ENCODE measurements at regions not wholly inside any gene's neighbourhood (a gene's known extent, or its start where the extent isn't known, plus 50 kb on each side); places are given as distances from the start of the nearest gene placed in this dataset.

GRCh38 chr4:11904117-11904535, 475.4 kb upstream of the HS3ST1 start:
- peaks cover 18% of the 10 kb centered on the region for H3K4me1 Mint-ChIP-seq
- POLR2A ChIA-PET: no interaction called here
- no peak overlapping the region for H3K4me3 Mint-ChIP-seq
- CTCF ChIA-PET: no interaction called here
- TF ChIP-seq ZNF425 (CRISPR knock-in tag; conservative IDR thresholded peaks at IDR 0.05) (no peak), TCF7 (CRISPR knock-in tag; IDR thresholded peaks at IDR 0.05; ENCODE audit: low read depth) (no peak), IRF2 (CRISPR knock-in tag; IDR thresholded peaks at IDR 0.05; ENCODE audit: borderline replicate concordance, low read depth) (no peak), HMGA2 (CRISPR knock-in tag; IDR thresholded peaks at IDR 0.05) (no peak)
- DNase-seq (ENCODE audit: low spot score) (no peak), ATAC-seq (no peak)
- H3K27me3 Mint-ChIP-seq (ENCODE audit: low read depth): peaks cover 3% of the 10 kb centered on the region
- H3K36me3 Mint-ChIP-seq: peaks cover 10% of the 10 kb centered on the region; the same call in 1 of the 2 replicates
- H3K9me3 Mint-ChIP-seq: peaks cover 31% of the 10 kb centered on the region
- no peak overlapping the region for H3K27ac Mint-ChIP-seq

GRCh38 chr4:11901089-11901488, 472.4 kb upstream of the HS3ST1 start:
- peaks cover 36% of the 10 kb centered on the region for H3K36me3 Mint-ChIP-seq
- peaks cover 54% of the 10 kb centered on the region for H3K9me3 Mint-ChIP-seq
- DNase-seq (ENCODE audit: low spot score) (no peak), ATAC-seq (no peak)
- H3K27me3 Mint-ChIP-seq (ENCODE audit: low read depth): peaks cover 3% of the 10 kb centered on the region
- H3K4me3 Mint-ChIP-seq: no peak overlapping the region
- H3K27ac Mint-ChIP-seq: no peak overlapping the region
- ChIA-PET POLR2A (no interaction called here), CTCF (no interaction called here)
- H3K4me1 Mint-ChIP-seq: no peaks in the 10 kb centered on the region
- no peak for TF ChIP-seq TP53 (CRISPR knock-in tag; IDR thresholded peaks at IDR 0.05)
- no peak for TF ChIP-seq TEAD4 (CRISPR knock-in tag; IDR thresholded peaks at IDR 0.05)
- no peak for TF ChIP-seq ZNF532 (CRISPR knock-in tag; IDR thresholded peaks at IDR 0.05; ENCODE audit: borderline replicate concordance)
- no peak for TF ChIP-seq TCF7 (CRISPR knock-in tag; IDR thresholded peaks at IDR 0.05; ENCODE audit: low read depth)
- no peak for TF ChIP-seq NR1H2 (CRISPR knock-in tag; IDR thresholded peaks at IDR 0.05)
- no peak for TF ChIP-seq IRF1 (CRISPR knock-in tag; IDR thresholded peaks at IDR 0.05)
- TF ChIP-seq IRF2 (CRISPR knock-in tag; IDR thresholded peaks at IDR 0.05; ENCODE audit: borderline replicate concordance, low read depth): no peak
- TF ChIP-seq PREB (CRISPR knock-in tag; IDR thresholded peaks at IDR 0.05; ENCODE audit: borderline replicate concordance): no peak
- no peak for TF ChIP-seq PRDM15 (CRISPR knock-in tag; IDR thresholded peaks at IDR 0.05)
- TF ChIP-seq ZNF281 (CRISPR knock-in tag; IDR thresholded peaks at IDR 0.05): no peak
- no peak for TF ChIP-seq ZNF232 (CRISPR knock-in tag; IDR thresholded peaks at IDR 0.05)
- TF ChIP-seq ZBTB43 (CRISPR knock-in tag; IDR thresholded peaks at IDR 0.05): no peak
- no peak for TF ChIP-seq ELF4 (CRISPR knock-in tag; IDR thresholded peaks at IDR 0.05; ENCODE audit: low read depth)
- no peak for TF ChIP-seq NFYB (CRISPR knock-in tag; conservative IDR thresholded peaks at IDR 0.05; ENCODE audit: low read depth)
- no peak for TF ChIP-seq EMX1 (CRISPR knock-in tag; IDR thresholded peaks at IDR 0.05)
